SU-DHL-6 (cell line): ENCODE measurements at regions not wholly inside any gene's neighbourhood (a gene's known extent, or its start where the extent isn't known, plus 50 kb on each side); places are given as distances from the start of the nearest gene placed in this dataset.

ENCODE experiments used
- H2AFZ ChIP-seq: fragments of 200-600 bp; sonication (generic); 2 replicates; pipeline ENCODE4 v1.6.1; 2014; ENCODE audit warnings: low read depth, mild to moderate bottlenecking, moderate library complexity, mixed read lengths, antibody characterized with exemption, low read length; ENCODE audit not compliant: severe bottlenecking
- H3F3A ChIP-seq: fragments of 200-600 bp; shearing (Covaris generic); 2 replicates; pipeline ENCODE4 v1.6.0; 2016; ENCODE audit warnings: antibody characterized with exemption, mild to moderate bottlenecking; ENCODE audit not compliant: insufficient read depth
- H3K27ac ChIP-seq: fragments of 200-600 bp; sonication (generic); 2 replicates; pipeline ENCODE4 v1.5.1; 2016; ENCODE audit warnings: low read depth, mild to moderate bottlenecking, low read length, moderate library complexity, mixed read lengths
- H3K27me3 ChIP-seq: fragments of 200-600 bp; sonication (generic), shearing (Covaris generic); 2 replicates; pipeline ENCODE4 v1.6.0; 2014; ENCODE audit warnings: mild to moderate bottlenecking, low read length
- H3K36me3 ChIP-seq: fragments of 200-600 bp; sonication (generic); 2 replicates; pipeline ENCODE4 v1.6.1; 2014; ENCODE audit warnings: mild to moderate bottlenecking, low read length, mixed read lengths
- H3K4me2 ChIP-seq: fragments of 300-600, 200-600 bp; shearing (Covaris generic), sonication (generic); 2 replicates; pipeline ENCODE4 v1.6.0; 2014; ENCODE audit warnings: low read length, low read depth, mild to moderate bottlenecking; ENCODE audit not compliant: poor library complexity, severe bottlenecking
- H3K4me3 ChIP-seq: fragments of 200-600 bp; sonication (generic); 2 replicates; pipeline ENCODE4 v1.5.1; 2014; ENCODE audit warnings: antibody characterized with exemption, low read length, mild to moderate bottlenecking, mixed read lengths; ENCODE audit not compliant: insufficient read depth, poor library complexity, severe bottlenecking
- H3K79me2 ChIP-seq: fragments of 200-600 bp; sonication (generic); 2 replicates; pipeline ENCODE4 v1.6.1; 2014; ENCODE audit warnings: mild to moderate bottlenecking, low read length, moderate library complexity; ENCODE audit not compliant: insufficient read depth
- H3K9ac ChIP-seq: fragments of 200-600 bp; sonication (generic); 2 replicates; pipeline ENCODE4 v1.7.0; 2014; ENCODE audit warnings: mild to moderate bottlenecking, low read length
- H3K9me2 ChIP-seq: fragments of 200-600 bp; sonication (generic); replicated peaks from 2 replicates; pipeline ENCODE4 v1.6.1; 2014; ENCODE audit warnings: low read length; ENCODE audit not compliant: insufficient read depth
- H3K9me3 ChIP-seq: fragments of 200-600 bp; sonication (generic); 2 replicates; pipeline ENCODE4 v1.6.1; 2014; ENCODE audit warnings: low read length, mixed read lengths; ENCODE audit not compliant: insufficient read depth
- H4K20me1 ChIP-seq: fragments of 200-600 bp; sonication (generic); 2 replicates; pipeline ENCODE4 v1.6.1; 2014; ENCODE audit warnings: low read depth, mild to moderate bottlenecking, antibody characterized with exemption, low read length, moderate library complexity, mixed read lengths
- EZH2phosphoT487 ChIP-seq: fragments of 200-600 bp; sonication (generic), shearing (Covaris generic); conservative IDR thresholded peaks from 2 replicates; pipeline ENCODE4 v1.6.1; 2018; ENCODE audit warnings: mild to moderate bottlenecking, antibody characterized with exemption, low read length, moderate library complexity, mixed read lengths
- TF ChIP-seq, protein P1 (sequence below): fragments of 200-600 bp; sonication (generic); IDR thresholded peaks from one replicate; pipeline ENCODE4 v1.5.1; 2017; ENCODE audit warnings: antibody characterized with exemption, mild to moderate bottlenecking, low read length, moderate library complexity; ENCODE audit not compliant: insufficient read depth, poor library complexity, severe bottlenecking

GRCh38 chr15:69548395-69549180, 96.0 kb downstream of the RPLP1 start:
- Histone ChIP-seq H4K20me1 (no peaks in the 10 kb centered on the region), H2AFZ (no peak overlapping the region), H3K4me3 (no peak overlapping the region), H3K27ac (no peak overlapping the region), H3F3A (no peaks in the 10 kb centered on the region), H3K79me2 (no peaks in the 10 kb centered on the region), H3K9me2 (no peaks in the 10 kb centered on the region), H3K36me3 (no peaks in the 10 kb centered on the region), H3K9ac (no peak overlapping the region), H3K9me3 (peaks cover 4% of the 10 kb centered on the region; the same call in 1 of the 2 replicates), H3K27me3 (no peaks in the 10 kb centered on the region), H3K4me2 (no peak overlapping the region)
- TF ChIP-seq EZH2phosphoT487: no peak
- TF ChIP-seq, protein P1, sequence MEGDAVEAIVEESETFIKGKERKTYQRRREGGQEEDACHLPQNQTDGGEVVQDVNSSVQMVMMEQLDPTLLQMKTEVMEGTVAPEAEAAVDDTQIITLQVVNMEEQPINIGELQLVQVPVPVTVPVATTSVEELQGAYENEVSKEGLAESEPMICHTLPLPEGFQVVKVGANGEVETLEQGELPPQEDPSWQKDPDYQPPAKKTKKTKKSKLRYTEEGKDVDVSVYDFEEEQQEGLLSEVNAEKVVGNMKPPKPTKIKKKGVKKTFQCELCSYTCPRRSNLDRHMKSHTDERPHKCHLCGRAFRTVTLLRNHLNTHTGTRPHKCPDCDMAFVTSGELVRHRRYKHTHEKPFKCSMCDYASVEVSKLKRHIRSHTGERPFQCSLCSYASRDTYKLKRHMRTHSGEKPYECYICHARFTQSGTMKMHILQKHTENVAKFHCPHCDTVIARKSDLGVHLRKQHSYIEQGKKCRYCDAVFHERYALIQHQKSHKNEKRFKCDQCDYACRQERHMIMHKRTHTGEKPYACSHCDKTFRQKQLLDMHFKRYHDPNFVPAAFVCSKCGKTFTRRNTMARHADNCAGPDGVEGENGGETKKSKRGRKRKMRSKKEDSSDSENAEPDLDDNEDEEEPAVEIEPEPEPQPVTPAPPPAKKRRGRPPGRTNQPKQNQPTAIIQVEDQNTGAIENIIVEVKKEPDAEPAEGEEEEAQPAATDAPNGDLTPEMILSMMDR: no peak

DNA sequence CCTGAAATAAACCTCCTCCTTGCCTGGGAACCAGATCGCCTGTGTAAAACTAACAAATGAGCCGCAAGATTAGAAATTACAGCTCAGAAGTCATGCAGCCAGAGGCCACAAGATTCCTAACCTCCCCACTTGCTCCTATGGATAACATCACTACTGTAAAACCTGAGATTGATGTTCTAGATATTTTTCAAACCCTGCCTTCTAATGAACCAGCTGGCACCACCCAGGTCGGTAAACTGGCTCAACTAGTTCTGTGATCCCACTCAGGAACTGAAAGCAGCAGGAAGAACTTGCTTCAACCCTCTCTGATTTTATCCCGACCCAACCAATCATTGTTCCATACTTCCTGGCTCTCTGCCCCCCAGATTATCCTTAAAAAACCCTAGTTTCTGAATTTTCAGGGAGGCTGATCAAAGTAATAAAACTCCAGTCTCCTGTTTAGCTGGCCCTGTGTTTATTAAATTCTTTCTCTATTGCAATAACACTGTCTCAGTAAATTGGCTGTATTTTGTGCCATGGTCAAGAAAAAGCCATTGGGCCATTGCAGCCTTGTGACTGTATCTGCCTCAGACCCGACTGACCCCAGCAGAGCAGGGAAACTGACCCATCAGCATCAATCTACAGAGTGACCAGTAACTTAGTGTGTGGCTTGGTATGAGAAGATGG, 98.9 kb downstream of the RPLP1 start:
- Histone ChIP-seq H3K9me3 (peaks cover 4% of the 10 kb centered on the region; the same call in 1 of the 2 replicates), H3K9ac (no peak overlapping the region), H3K27ac (no peak overlapping the region), H3K9me2 (no peaks in the 10 kb centered on the region), H3F3A (no peaks in the 10 kb centered on the region), H4K20me1 (no peaks in the 10 kb centered on the region), H3K4me3 (no peak overlapping the region), H3K4me2 (no peak overlapping the region), H3K36me3 (no peaks in the 10 kb centered on the region), H3K79me2 (no peaks in the 10 kb centered on the region), H2AFZ (no peak overlapping the region), H3K27me3 (no peaks in the 10 kb centered on the region)
- TF ChIP-seq, protein P1: no peak
- no peak for TF ChIP-seq EZH2phosphoT487

GRCh38 chr15:69552057-69552815, 99.6 kb downstream of the RPLP1 start:
- H3K9me3 ChIP-seq: peaks cover 4% of the 10 kb centered on the region; the same call in 1 of the 2 replicates
- H3K4me2 ChIP-seq: no peak overlapping the region
- no peak overlapping the region for H3K9ac ChIP-seq
- no peaks in the 10 kb centered on the region for H3K9me2 ChIP-seq
- H3K36me3 ChIP-seq: no peaks in the 10 kb centered on the region
- no peaks in the 10 kb centered on the region for H4K20me1 ChIP-seq
- H3K27ac ChIP-seq: no peak overlapping the region
- TF ChIP-seq, protein P1: no peak
- TF ChIP-seq EZH2phosphoT487: no peak
- no peak overlapping the region for H2AFZ ChIP-seq
- no peak overlapping the region for H3K4me3 ChIP-seq
- no peaks in the 10 kb centered on the region for H3K27me3 ChIP-seq
- H3K79me2 ChIP-seq: no peaks in the 10 kb centered on the region
- no peaks in the 10 kb centered on the region for H3F3A ChIP-seq
